Activated B cell treated with CpG ODN at 0.5 μM for 24 hours (primary cell): ENCODE measurements at regions not wholly inside any gene's neighbourhood (a gene's known extent, or its start where the extent isn't known, plus 50 kb on each side); places are given as distances from the start of the nearest gene placed in this dataset.

ENCODE experiments used
- ATAC-seq: fragments of 200-7000 bp; cut with Tn5 transposase; one replicate; pipeline ENCODE4 v1.10.0; 2021; ENCODE audit warnings: low read depth, mild to moderate bottlenecking, moderate library complexity
- CTCF ChIA-PET: fragments of 350-600 bp; sonication (Branson Sonifier 250); formaldehyde crosslinking; loops from one replicate; lab custom pipeline; 2021; ENCODE audit warnings: antibody characterized with exemption; lab: Charles Lee
- POLR2A ChIA-PET: fragments of 350-600 bp; sonication (Branson Sonifier 250); formaldehyde crosslinking; loops from one replicate; lab custom pipeline; 2021; ENCODE audit warnings: antibody characterized with exemption; lab: Charles Lee
- DNase-seq: peaks from one replicate; pipeline ENCODE4 v3.0.0; 2022
- H3K27ac Mint-ChIP-seq: one replicate; pipeline ENCODE4 v1.8.0; 2020; ENCODE audit warnings: mixed read lengths
- H3K27me3 Mint-ChIP-seq: one replicate; pipeline ENCODE4 v1.8.0; 2021; ENCODE audit warnings: mixed read lengths
- H3K36me3 Mint-ChIP-seq: one replicate; pipeline ENCODE4 v1.8.0; 2021; ENCODE audit warnings: low read depth, mixed read lengths
- H3K4me1 Mint-ChIP-seq: one replicate; pipeline ENCODE4 v1.8.0; 2021; ENCODE audit warnings: mixed read lengths
- H3K4me3 Mint-ChIP-seq: one replicate; pipeline ENCODE4 v1.8.0; 2020; ENCODE audit warnings: mild to moderate bottlenecking, mixed read lengths
- H3K9me3 Mint-ChIP-seq: one replicate; pipeline ENCODE4 v1.8.0; 2020; ENCODE audit warnings: mixed read lengths
- intact Hi-C: fragments of 100-400 bp; cut with micrococcal nuclease; formaldehyde crosslinking; loops from one replicate; pipeline ENCODE4 v1.15.1; 2024
- TF ChIP-seq, protein P1 (sequence below): fragments of 200-600 bp; IDR thresholded peaks from one replicate; pipeline ENCODE4 v1.8.0; 2022; ENCODE audit warnings: antibody characterized with exemption, mild to moderate bottlenecking

GRCh38 chr12:88953029-88953586 lies 372.8 kb upstream of the KITLG start:
- ATAC-seq (no peak), DNase-seq (no peak)
- CTCF ChIA-PET: no interaction called here
- Mint-ChIP-seq H3K4me1 (no peaks in the 10 kb centered on the region), H3K27ac (no peak overlapping the region), H3K36me3 (no peaks in the 10 kb centered on the region), H3K4me3 (no peak overlapping the region), H3K9me3 (peaks cover 2% of the 10 kb centered on the region), H3K27me3 (no peaks in the 10 kb centered on the region)
- intact Hi-C loops: no loop called here
- POLR2A ChIA-PET: no interaction called here
- TF ChIP-seq, protein P1, sequence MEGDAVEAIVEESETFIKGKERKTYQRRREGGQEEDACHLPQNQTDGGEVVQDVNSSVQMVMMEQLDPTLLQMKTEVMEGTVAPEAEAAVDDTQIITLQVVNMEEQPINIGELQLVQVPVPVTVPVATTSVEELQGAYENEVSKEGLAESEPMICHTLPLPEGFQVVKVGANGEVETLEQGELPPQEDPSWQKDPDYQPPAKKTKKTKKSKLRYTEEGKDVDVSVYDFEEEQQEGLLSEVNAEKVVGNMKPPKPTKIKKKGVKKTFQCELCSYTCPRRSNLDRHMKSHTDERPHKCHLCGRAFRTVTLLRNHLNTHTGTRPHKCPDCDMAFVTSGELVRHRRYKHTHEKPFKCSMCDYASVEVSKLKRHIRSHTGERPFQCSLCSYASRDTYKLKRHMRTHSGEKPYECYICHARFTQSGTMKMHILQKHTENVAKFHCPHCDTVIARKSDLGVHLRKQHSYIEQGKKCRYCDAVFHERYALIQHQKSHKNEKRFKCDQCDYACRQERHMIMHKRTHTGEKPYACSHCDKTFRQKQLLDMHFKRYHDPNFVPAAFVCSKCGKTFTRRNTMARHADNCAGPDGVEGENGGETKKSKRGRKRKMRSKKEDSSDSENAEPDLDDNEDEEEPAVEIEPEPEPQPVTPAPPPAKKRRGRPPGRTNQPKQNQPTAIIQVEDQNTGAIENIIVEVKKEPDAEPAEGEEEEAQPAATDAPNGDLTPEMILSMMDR: no peak

GRCh38 chr12:88952562-88952942 lies 372.3 kb upstream of the KITLG start:
- CTCF ChIA-PET: no interaction called here
- no peaks in the 10 kb centered on the region for H3K36me3 Mint-ChIP-seq
- DNase-seq: no peak
- no peak overlapping the region for H3K4me3 Mint-ChIP-seq
- H3K27me3 Mint-ChIP-seq: no peaks in the 10 kb centered on the region
- POLR2A ChIA-PET: no interaction called here
- ATAC-seq: no peak
- intact Hi-C loops: no loop called here
- H3K9me3 Mint-ChIP-seq: peaks cover 2% of the 10 kb centered on the region
- TF ChIP-seq, protein P1: no peak
- H3K27ac Mint-ChIP-seq: no peak overlapping the region
- H3K4me1 Mint-ChIP-seq: no peaks in the 10 kb centered on the region

- no peak for ATAC-seq
- Mint-ChIP-seq H3K4me1 (no peaks in the 10 kb centered on the region), H3K27me3 (no peaks in the 10 kb centered on the region), H3K9me3 (peaks cover 2% of the 10 kb centered on the region), H3K27ac (no peak overlapping the region), H3K4me3 (no peak overlapping the region), H3K36me3 (no peaks in the 10 kb centered on the region)
- DNase-seq: no peak
- CTCF ChIA-PET: no interaction called here
- TF ChIP-seq, protein P1: no peak
- intact Hi-C loops: no loop called here
- POLR2A ChIA-PET: no interaction called here
Observed at GRCh38 chr12:88951860-88952561, 371.7 kb upstream of the KITLG start.

GRCh38 chr12:88951177-88951576 lies 370.9 kb upstream of the KITLG start:
- ChIA-PET POLR2A (no interaction called here), CTCF (no interaction called here)
- intact Hi-C loops: no loop called here
- DNase-seq (no peak), ATAC-seq (no peak)
- no peak overlapping the region for H3K4me3 Mint-ChIP-seq
- TF ChIP-seq, protein P1: no peak
- no peaks in the 10 kb centered on the region for H3K36me3 Mint-ChIP-seq
- no peak overlapping the region for H3K27ac Mint-ChIP-seq
- H3K9me3 Mint-ChIP-seq: peaks cover 2% of the 10 kb centered on the region
- no peaks in the 10 kb centered on the region for H3K4me1 Mint-ChIP-seq
- no peaks in the 10 kb centered on the region for H3K27me3 Mint-ChIP-seq

- Mint-ChIP-seq H3K4me1 (no peaks in the 10 kb centered on the region), H3K36me3 (no peaks in the 10 kb centered on the region), H3K27ac (no peak overlapping the region), H3K9me3 (peaks cover 2% of the 10 kb centered on the region), H3K4me3 (no peak overlapping the region), H3K27me3 (peaks cover 1% of the 10 kb centered on the region)
- intact Hi-C loops: no loop called here
- no peak for ATAC-seq
- CTCF ChIA-PET: no interaction called here
- POLR2A ChIA-PET: no interaction called here
- TF ChIP-seq, protein P1: no peak
- DNase-seq: no peak
Observed at GRCh38 chr12:88947486-88948043, 367.3 kb upstream of the KITLG start.
